Astrocyte (in vitro differentiated cells and primary cell): ENCODE measurements at regions not wholly inside any gene's neighbourhood (a gene's known extent, or its start where the extent isn't known, plus 50 kb on each side); places are given as distances from the start of the nearest gene placed in this dataset.

ENCODE experiments used
- CTCF ChIP-seq: IDR thresholded peaks from 2 replicates; pipeline ENCODE4 v1.5.1; 2011; ENCODE audit warnings: low read depth, mild to moderate bottlenecking, inconsistent platforms, low read length, moderate library complexity; ENCODE audit not compliant: insufficient read depth
- EZH2 ChIP-seq: IDR thresholded peaks from 2 replicates; pipeline ENCODE4 v1.6.1; 2012; ENCODE audit warnings: mild to moderate bottlenecking, low read length, inconsistent platforms; ENCODE audit not compliant: insufficient read depth

- TF ChIP-seq CTCF (no peak), EZH2 (no peak)
Measured at GRCh38 chr3:164677317-164677716, 401.0 kb downstream of the SI start.
